Renal pelvis (tissue), 1 donor: ENCODE measurements at regions not wholly inside any gene's neighbourhood (a gene's known extent, or its start where the extent isn't known, plus 50 kb on each side); places are given as distances from the start of the nearest gene placed in this dataset.
"Not testable (repeated sequence)": the region's sequence is repeated elsewhere in the genome, so short reads cannot be mapped to it uniquely, and the experiment has no call there.

Source experiments
- DNase-seq: peaks from one replicate; pipeline ENCODE4 v3.0.0-alpha.2; 2013

DNA sequence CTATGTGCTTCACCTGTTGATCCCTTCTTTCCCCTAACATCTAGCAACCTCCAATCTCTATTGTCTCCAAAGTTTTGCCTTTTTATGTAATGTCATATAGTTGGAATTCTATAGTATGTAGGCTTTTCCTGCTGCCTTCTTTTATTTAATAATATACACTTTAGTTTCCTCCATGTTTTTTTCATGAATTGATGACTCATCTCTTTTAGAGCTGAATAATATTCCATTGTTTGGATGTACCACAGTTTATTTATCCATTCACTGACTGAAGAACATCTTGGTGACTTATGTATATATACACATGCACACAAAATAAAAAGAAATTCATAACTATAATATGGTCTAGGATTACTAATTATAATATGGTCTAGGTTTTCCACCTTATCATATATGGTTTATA is 1314.2 kb downstream of the OTOL1 start:
- DNase-seq, result no peak

DNA sequence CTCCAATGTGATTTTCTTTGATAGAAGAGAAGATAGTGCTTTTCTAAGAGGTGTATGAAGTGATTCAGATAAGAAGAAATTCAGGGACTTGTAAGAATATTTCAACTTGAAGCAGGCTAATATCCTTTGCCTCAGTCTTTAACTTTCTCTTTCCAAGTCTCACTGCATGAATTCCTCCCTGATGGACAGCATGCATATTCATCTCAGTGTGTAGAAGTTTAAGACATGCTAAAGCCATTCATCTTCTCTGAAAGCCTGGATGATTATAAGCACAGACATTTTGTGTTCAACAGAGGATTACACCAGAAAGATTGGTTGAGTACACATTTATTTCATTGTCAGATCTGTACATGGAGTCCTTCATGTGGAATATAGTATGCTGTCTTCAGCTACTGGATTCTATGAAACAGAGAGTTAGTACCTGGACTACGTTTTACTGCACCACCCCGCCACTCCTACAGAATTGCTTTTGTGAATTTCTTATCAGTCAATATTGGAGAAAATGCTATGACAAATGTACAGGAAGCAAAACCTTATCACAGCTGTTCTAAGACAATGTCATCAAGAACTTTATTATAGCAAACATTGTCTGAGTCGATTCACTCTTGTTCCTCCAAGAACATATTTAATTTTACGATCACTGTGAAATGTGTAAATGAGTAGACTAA is 1346.1 kb downstream of the OTOL1 start:
- no peak for DNase-seq

DNA sequence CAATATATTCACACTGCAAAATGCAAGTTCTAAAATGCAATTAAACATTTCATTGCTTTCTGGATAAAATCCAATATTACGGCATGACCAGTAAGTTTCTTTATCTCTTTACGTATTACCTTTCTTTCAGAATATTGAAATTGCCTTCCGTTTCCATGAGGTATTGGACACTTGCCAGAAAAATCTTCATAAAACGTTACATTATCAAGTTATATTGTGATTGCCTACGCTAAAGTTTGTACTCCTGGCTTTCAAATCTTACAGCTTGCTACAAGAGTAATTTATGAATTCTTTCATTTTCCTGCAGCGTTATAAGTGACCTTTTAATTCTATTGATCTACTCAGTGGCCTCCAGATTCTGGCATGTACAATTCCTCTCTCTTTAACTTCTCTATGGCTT is 1349.3 kb downstream of the OTOL1 start:
- no peak for DNase-seq

DNA sequence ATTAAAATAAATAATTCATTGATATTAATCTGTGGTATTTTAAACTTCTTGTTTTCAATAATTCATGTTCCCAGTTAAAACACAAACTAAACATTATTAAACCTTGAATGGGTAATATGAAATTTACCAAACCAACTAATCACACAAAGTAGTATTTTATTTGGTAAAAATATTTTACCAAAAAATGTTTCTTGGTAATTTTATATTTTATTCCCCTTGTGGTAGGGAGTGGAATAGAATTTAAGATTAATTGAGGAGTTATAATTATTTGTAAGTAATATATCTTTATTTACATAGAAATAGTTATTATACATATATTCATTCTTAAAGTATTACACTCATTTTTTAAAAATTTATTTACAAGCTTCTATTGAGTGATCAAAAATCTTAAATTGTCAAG is 1350.9 kb downstream of the OTOL1 start:
- DNase-seq, result no peak

DNA sequence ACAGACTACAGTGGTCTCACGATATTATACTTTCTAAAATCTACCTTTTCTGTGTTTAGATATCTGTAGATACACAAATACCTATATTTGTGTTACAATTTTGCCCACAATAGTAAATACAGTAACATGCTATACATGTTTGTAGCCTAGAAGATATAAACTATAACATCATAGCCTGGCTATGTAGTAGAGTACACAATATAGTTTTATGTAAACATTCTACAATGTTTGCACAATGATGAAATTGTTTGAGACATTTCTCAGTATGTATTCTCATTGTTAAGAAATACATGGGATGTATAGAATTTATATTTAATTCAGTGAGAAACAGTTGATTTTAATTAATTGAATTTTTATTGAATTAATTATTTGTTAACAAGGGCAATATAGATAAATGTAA is 1367.0 kb downstream of the OTOL1 start:
- DNase-seq, result no peak

DNA sequence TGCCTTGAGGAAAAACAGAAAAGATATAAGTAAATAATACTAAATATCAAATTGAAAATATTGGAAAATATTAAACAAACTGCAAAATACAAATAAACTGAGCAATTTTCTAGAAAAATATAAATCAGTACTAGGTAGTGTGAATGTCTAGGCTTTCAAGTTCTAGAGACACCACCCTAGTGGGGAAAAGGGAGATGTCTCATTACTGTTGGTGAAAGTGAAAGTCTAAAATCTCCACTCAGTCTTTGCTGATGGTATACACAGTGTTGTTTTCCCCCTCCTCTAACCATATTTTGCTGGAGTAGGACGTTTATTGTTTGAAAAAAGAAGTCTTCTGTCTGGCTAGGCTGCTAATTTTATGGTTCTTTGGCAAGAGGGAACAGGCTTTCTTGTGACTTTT is 1368.9 kb downstream of the OTOL1 start:
- no peak for DNase-seq

DNA sequence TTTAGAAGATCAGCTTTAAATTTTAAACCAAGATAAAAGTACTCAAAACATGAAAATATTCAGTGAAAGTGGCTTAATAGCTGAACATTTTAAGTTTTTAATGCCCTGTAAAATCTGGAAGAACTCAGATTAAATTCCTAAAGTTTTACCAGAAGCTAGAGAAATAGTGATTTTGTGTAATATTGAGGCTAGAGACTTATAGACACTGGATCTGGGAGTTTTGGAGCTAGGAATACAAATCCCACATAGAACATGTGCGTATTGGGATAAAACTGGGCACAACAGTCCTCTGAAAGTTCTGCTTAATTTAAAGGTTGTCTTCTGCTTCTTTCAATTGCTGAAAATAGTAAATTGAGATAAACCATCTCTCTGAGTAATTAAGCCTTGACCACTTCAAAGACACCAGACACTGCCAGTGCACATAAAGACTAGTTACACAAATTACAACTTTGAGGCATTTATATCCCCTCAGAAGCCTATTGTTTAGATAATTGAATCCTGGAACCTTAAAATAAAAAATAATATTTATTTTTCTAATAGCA is 1382.5 kb downstream of the OTOL1 start:
- DNase-seq, result no peak

DNA sequence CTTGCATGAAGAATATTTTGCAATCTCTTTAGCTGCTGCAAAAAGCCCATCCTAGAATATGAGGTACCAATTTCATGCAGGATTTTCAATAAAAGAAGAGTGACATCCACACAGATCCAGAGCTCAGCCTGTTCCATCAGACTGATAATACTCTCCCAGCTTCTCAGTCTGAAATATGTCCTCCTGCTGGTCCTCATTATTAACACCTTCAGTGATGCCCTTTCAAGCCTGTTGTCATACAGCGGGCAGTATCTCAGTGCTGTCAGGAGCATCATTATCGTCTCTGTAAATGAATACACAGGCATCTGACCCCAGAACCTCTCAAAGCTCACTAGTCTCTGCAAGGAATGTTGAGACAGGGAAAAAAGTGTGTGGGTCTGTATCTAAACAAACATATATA is 1387.8 kb downstream of the OTOL1 start:
- DNase-seq, result no peak

DNA sequence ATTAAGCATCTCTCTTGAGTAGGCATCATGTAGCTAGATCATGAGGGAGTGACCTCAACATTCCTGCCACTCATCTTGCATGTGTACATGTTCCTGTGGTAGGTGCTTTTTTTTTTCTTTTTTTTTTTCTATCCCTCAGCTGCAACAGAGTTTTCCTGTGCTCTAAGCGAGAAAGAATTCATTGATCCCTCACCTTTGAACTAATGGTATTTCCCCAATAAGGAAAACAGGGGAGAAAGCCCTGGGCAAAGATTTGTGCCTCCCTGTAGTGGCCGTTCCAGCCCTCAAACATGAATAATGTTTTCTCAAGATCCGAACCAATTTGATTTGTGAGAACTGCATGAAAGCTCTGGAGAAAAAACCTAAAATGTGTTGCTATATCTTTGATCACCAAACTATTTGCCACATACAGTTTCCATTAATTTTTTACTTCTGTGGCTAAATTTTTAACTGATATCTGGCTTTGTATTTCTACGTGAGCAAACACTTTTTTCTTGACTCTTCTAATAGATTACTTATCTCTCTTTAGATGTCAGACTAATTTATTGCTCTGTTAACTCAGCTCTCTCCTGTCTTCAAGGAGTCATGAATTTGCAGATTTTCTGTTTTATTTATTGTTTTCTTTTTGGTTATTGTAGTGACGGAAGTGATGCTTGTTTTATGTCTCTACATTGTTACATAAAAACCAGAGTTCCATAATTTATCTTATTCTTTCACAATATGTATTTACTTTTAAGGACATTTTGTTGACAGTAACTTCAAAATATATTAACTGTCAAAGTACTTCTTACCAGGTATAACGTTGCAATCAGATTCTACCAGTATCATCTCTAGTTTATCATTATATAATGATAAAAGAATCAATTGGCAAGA is 1396.5 kb downstream of the OTOL1 start:
- DNase-seq, result no peak

DNA sequence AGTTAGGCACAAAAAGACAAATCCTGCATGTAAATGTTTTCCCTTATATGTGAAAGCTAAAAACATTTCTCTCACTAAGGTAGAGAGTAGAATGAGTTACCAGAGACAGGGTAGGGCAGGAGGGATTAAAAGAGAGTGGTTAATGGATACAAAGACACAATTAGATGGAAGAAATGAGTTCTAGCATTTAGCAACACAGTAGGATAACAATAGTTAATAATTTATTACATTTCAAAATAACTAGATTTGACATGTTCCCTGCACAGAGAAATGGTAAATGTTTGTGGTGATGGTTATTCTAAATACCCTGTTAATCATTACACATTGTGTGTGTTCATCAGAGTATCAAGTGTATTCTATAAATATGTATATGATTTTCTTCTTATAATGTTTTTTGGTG is 1400.7 kb downstream of the OTOL1 start:
- DNase-seq, result no peak

DNA sequence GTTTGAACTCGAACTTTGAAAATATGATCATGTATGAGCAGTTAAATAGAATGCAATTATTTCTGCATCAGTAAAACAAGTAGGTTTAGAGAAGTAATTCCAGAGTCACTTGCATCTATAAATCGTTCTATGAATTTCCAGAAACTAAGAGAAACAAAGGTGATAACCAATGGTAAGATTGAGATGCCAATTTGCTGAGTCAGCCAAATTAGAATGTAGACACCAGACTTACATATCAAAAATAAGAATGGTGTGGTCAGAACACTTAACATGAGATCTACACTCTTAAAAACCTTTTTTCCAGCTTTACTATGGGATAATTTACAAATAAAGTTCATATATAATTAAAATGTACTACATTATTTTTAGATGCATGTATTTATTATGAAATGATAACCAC is 1435.9 kb downstream of the OTOL1 start:
- DNase-seq, result no peak

DNA sequence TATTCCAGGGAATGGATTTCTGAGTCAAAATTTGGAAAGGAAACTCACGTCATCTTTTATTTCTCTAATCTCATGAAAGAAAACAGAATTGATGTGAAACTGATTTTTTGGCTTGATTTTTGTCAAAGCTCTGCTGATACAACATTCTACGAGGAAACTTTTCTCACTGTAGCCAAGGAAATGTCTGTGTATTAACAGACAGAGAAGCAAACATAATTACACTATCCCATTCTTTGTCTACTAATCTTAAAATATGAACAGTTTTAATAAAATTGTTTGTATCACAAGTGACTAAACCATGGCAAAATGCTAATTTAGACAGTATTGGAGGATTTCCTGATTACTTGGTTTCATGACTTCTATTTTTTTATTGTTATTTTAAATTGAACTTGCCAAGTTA is 1437.0 kb downstream of the OTOL1 start:
- DNase-seq, result no peak

DNA sequence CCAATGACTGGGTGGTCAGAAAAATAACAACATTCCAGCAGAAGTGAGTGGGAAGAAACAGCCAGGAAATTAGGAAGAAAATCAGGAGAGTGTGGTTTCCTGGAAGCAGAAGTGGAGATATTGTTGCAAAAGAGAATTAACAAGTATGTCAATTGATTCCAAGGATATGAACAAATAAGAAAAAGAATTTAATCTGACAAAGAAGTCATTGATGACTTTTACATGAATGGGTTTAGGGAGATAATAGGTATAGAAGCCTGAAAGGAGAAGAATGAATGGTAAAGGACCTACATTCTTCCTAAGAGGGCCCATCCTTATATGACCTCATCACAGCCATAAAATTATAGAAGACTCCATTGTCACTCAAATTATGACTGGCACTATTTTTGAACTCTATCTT is 1440.1 kb downstream of the OTOL1 start:
- DNase-seq, result no peak

DNA sequence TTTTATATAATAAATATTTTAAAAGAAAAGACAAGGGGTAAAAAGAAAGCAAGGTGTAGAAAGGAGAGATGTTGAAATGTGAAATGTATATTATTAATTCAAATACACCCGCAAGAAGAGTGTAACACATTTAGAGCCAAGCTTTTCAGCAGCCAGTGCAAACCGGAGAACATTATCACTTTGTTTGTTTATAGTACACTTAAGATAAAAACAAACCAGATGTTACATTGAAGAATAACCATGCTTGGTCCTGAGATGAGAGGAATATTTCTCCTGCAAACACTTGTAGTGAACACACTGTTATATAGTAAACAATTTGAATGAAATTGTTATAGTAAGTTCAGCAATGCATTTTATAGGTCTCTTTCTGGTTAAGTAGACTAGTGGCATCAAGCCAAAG is 1441.5 kb downstream of the OTOL1 start:
- no peak for DNase-seq

DNA sequence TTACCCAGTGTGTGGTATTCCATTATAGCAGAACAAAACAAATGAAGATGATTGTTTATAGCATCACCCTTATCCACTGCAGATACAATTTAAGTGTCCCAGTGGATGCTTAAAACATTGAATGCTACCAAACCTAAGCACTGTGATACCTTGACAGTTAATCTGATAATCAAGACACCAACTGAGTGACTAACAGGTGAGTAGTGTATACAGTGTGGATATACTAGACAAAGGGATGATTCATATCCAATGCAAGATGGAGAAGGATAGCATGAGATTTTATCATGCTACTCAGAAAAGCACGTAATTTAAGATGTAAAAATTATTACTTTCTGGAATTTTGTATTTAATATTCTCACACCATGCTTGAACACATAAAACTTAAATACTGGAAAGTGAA is 1449.0 kb downstream of the OTOL1 start:
- DNase-seq, result no peak

DNA sequence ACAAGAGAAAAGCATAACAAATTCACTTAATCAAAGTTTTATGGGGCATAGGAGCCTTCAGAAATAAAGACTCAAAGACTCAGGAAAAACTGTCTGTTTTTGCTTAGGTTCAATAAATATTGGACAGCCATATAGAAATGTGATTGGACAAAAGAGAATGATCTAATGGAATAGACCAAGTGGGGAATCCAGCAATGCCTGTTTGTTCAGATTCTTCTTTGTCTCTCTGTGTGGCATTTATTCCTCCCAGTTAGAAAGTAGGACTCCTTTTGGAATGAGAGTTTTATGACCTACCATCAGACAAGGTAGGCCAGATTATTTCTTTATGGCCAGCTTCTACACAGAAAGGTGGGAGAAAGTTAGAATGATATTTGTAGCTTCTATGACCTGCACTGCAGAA is 1460.1 kb downstream of the OTOL1 start:
- no peak for DNase-seq

DNA sequence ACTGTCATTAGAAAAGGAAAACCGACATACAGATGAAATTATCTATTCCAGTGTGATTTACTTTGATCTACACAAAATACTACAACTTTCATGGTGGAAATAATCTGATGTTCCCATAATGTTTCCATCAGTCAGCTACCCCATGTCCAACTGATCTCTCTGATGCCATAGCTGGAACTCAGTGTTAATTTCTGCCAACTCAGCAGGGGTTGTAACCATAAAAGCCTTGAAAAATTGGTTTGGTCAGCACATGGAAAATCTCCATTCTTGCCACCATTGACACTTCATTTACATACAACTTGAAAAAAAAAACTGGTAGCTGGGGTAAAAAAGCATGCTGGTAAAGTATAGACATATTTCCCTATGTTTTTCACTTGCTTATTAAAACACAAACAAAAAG is 1463.7 kb downstream of the OTOL1 start:
- no peak for DNase-seq

DNA sequence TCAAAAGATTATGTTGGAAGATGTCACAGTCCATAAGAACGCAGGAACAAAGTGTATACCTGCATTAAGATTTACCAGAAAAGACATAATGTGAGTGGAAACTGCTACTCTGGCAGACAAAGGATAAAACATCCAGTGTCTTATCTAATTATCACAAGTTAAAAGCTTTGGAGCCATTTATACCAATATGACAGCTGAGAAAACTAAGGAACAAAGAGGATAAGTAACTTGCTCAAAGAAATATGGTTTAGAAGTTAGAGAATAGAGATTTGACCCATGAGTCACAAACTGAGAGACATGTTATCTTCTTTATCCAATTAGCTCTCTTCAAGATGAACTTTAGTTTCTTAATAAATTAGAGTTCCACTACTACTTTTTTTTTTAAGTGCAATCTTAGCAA is 1473.7 kb downstream of the OTOL1 start:
- DNase-seq, result no peak

DNA sequence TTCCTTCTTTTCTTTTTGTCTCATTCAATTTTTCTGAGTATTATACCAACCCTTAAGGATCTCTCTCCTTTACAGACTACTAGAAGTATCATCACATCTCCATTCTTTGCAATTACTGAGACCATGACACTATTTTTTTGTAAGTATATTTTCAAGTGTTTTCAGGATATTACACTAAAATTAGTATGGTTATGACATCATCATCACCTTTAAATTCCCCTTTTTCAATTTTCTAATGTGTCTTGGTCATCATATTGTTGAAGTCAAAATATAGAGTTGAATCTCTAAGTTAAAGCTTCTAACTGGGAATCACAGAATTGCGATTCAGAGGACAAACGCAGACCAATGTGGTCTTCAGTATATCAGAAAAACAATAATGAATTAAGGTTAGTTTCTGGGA is 1475.1 kb downstream of the OTOL1 start:
- no peak for DNase-seq

DNA sequence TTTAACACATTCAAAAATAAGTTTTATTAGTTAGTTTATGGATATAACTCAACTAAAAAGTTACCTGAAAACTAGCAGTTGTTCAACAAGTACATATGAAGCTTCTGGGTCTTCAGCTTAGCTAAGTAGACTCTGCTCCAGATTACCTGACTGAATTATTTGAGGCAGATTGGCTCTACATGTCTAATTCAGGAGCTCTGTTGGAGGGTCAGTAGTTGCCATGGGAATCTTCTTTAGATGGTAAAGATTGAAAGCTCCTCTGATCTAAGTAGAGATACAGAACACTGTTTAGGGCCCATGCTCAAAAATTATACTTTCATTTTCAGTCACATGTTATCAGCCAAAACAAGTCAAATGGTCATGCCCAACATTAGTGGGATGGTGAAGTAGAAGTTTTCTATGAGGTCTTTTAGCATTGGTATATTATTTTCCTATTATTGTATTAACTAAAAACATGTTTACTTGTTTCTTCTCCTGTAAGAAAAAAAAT is 1476.9 kb downstream of the OTOL1 start:
- no peak for DNase-seq

DNA sequence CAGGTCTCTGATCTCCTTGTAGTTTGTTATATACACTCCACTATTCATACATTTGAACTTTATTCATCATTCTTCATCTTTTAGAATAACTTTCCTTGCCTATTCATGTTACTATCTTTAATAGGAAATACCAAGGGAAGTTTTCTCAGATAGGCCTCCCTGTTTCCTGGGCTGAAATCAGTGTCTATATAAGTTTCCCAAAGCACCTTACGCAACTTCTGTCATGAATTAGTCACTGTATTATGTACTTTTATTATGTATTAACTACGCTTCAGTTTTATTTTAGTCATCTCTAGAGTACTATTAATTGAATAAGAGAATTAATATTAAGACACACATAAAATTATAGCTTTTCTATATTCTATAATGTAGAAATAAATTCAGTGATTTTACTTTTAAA is 1481.5 kb downstream of the OTOL1 start:
- DNase-seq, result no peak

DNA sequence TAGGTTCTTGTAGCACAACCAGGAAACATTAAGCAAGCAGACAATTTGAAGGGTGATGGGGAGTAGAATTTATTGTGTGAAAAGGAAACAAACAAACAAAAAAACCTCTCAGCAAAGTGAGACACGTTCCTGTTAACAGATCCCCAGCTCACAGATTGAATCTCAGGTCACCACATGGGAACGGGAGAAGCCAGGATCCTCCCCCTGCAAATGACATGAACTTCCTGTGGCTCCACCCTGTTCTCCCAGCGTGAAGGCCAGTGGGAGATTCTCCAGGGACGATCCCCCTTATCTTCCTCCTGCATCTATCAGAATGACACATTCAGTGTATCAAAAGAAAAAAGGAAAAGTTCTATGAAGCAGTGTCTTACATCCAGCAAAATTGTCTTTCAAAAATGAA is 1488.1 kb downstream of the OTOL1 start:
- no peak for DNase-seq

DNA sequence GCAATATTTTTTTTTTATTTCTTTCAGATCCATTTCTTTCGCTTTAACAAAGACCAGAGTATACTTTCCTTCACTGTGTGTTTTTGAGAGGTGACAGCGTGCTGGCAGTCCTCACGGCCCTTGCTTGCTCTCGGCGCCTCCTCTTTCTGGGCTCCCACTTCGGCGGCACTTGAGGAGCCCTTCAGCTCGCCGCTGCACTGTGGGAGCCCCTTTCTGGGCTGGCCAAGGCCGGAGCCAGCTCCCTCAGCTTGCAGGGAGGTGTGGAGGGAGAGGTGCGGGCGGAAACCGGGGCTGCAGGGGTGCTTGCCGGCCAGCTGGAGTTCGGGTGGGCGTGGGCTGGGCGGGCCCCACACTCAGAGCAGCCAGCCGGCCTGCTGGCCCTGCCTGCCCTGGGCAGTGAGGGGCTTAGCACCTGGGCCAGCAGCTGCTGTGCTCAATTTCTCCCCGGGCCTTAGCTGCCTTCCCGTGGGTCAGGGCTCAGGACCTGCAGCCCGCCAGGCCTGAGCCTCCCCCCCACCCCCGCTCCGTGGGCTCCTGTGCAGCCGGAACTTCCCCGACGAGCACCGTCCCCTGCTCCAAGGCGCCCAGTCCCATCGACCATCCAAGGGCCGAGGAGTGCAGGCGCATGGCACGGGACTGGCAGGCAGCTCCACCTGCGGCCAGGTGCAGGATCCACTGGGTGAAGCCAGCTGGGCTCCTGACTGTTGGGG is 1490.6 kb downstream of the OTOL1 start:
- DNase-seq, result not testable (repeated sequence)
